ENCODE measurements at regions not wholly inside any gene's neighbourhood (a gene's known extent, or its start where the extent isn't known, plus 50 kb on each side); places are given as distances from the start of the nearest gene placed in this dataset.

- Histone ChIP-seq H3K27me3 (ENCODE audit: insufficient read depth, low read depth) (no peaks in the 10 kb centered on the region), H3K79me2 (ENCODE audit: insufficient read depth, low read depth) (no peaks in the 10 kb centered on the region), H2AFZ (ENCODE audit: low read depth) (no peak overlapping the region), H3K27ac (no peak overlapping the region), H3K4me1 (ENCODE audit: low read depth, poor library complexity, severe bottlenecking) (no peaks in the 10 kb centered on the region), H3K4me3 (IDR thresholded peaks at IDR 0.05; ENCODE audit: insufficient read depth, low read depth, low read length) (no peak overlapping the region), H3K36me3 (ENCODE audit: insufficient read depth) (no peaks in the 10 kb centered on the region), H4K20me1 (ENCODE audit: insufficient read depth) (no peaks in the 10 kb centered on the region), H3K4me2 (no peak overlapping the region), H3K9ac (no peak overlapping the region)
- no peak for TF ChIP-seq CTCF (conservative IDR thresholded peaks at IDR 0.05; ENCODE audit: low read depth, low read length)
These were observed 179.2 kb downstream of the NHLRC3 start for GRCh38 chr13:39217471-39217870.

- TF ChIP-seq CTCF (conservative IDR thresholded peaks at IDR 0.05; ENCODE audit: low read depth, low read length) = no peak
- H3K36me3 ChIP-seq (ENCODE audit: insufficient read depth) = no peaks in the 10 kb centered on the region
- H3K4me2 ChIP-seq = no peak overlapping the region
- no peaks in the 10 kb centered on the region for H3K27me3 ChIP-seq (ENCODE audit: insufficient read depth, low read depth)
- no peak overlapping the region for H2AFZ ChIP-seq (ENCODE audit: low read depth)
- H3K4me1 ChIP-seq (ENCODE audit: low read depth, poor library complexity, severe bottlenecking) = no peaks in the 10 kb centered on the region
- no peaks in the 10 kb centered on the region for H3K79me2 ChIP-seq (ENCODE audit: insufficient read depth, low read depth)
- H3K27ac ChIP-seq = no peak overlapping the region
- H3K9ac ChIP-seq = no peak overlapping the region
- no peaks in the 10 kb centered on the region for H4K20me1 ChIP-seq (ENCODE audit: insufficient read depth)
- no peak overlapping the region for H3K4me3 ChIP-seq (IDR thresholded peaks at IDR 0.05; ENCODE audit: insufficient read depth, low read depth, low read length)
These were observed 186.5 kb downstream of the NHLRC3 start for GRCh38 chr13:39224671-39225240.

DNA sequence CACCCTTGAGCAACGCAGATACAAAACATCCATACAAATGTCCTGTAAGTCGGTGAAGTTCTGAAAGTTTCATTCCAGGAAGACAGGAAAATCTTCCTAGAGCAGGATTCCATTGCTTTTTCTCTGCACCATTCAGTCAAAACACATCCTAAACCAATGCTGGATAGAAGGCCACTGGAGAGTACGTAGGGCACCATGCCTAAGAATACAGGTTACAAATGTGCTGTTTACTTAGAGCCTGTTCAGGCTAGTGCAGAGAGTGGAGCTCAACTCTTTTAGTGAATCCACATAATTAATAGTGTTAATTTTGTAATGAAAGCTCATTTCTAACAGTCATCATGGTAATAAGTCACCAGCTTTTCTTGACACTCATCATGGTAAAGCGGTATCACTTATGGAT is 187.6 kb downstream of the NHLRC3 start:
- Histone ChIP-seq H3K9ac (no peak overlapping the region), H3K4me3 (IDR thresholded peaks at IDR 0.05; ENCODE audit: insufficient read depth, low read depth, low read length) (no peak overlapping the region), H2AFZ (ENCODE audit: low read depth) (no peak overlapping the region), H3K36me3 (ENCODE audit: insufficient read depth) (no peaks in the 10 kb centered on the region), H3K4me2 (no peak overlapping the region), H3K27ac (no peak overlapping the region), H3K27me3 (ENCODE audit: insufficient read depth, low read depth) (no peaks in the 10 kb centered on the region), H3K79me2 (ENCODE audit: insufficient read depth, low read depth) (no peaks in the 10 kb centered on the region), H3K4me1 (ENCODE audit: low read depth, poor library complexity, severe bottlenecking) (no peaks in the 10 kb centered on the region), H4K20me1 (ENCODE audit: insufficient read depth) (no peaks in the 10 kb centered on the region)
- TF ChIP-seq CTCF (conservative IDR thresholded peaks at IDR 0.05; ENCODE audit: low read depth, low read length) = no peak

- Histone ChIP-seq H4K20me1 (ENCODE audit: insufficient read depth) (no peaks in the 10 kb centered on the region), H3K27ac (no peak overlapping the region), H3K27me3 (ENCODE audit: insufficient read depth, low read depth) (no peaks in the 10 kb centered on the region), H3K36me3 (ENCODE audit: insufficient read depth) (no peaks in the 10 kb centered on the region), H3K9ac (no peak overlapping the region), H3K4me2 (no peak overlapping the region), H3K4me1 (ENCODE audit: low read depth, poor library complexity, severe bottlenecking) (no peaks in the 10 kb centered on the region), H3K79me2 (ENCODE audit: insufficient read depth, low read depth) (no peaks in the 10 kb centered on the region), H2AFZ (ENCODE audit: low read depth) (no peak overlapping the region), H3K4me3 (IDR thresholded peaks at IDR 0.05; ENCODE audit: insufficient read depth, low read depth, low read length) (no peak overlapping the region)
- no peak for TF ChIP-seq CTCF (conservative IDR thresholded peaks at IDR 0.05; ENCODE audit: low read depth, low read length)
These were observed 188.1 kb downstream of the NHLRC3 start for GRCh38 chr13:39226359-39226758.

All from KMS-11 (cell line).